ENCODE measurements at regions not wholly inside any gene's neighbourhood (a gene's known extent, or its start where the extent isn't known, plus 50 kb on each side); places are given as distances from the start of the nearest gene placed in this dataset.

DNA sequence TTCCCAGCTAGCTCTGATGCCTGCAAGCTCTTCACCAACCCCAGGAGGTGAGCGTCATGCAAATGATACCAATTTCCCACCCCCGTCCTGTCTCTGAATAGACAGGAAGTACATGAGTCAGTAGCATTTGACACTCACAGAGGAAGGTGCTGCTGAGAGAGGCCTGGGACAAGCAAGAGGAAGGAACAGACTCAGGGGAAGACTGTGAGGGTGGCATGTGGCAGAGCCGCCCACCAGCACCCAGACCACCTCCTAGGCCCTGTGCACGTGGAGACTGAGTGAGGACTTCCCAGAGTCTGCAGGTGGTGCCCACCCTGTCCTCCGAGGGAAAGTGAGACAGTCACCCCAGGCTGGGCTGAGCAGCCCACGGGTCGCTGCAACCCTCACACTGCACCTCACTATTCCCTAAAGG is 199.5 kb upstream of the SFSWAP start (continued):
- TF ChIP-seq, protein P1, sequence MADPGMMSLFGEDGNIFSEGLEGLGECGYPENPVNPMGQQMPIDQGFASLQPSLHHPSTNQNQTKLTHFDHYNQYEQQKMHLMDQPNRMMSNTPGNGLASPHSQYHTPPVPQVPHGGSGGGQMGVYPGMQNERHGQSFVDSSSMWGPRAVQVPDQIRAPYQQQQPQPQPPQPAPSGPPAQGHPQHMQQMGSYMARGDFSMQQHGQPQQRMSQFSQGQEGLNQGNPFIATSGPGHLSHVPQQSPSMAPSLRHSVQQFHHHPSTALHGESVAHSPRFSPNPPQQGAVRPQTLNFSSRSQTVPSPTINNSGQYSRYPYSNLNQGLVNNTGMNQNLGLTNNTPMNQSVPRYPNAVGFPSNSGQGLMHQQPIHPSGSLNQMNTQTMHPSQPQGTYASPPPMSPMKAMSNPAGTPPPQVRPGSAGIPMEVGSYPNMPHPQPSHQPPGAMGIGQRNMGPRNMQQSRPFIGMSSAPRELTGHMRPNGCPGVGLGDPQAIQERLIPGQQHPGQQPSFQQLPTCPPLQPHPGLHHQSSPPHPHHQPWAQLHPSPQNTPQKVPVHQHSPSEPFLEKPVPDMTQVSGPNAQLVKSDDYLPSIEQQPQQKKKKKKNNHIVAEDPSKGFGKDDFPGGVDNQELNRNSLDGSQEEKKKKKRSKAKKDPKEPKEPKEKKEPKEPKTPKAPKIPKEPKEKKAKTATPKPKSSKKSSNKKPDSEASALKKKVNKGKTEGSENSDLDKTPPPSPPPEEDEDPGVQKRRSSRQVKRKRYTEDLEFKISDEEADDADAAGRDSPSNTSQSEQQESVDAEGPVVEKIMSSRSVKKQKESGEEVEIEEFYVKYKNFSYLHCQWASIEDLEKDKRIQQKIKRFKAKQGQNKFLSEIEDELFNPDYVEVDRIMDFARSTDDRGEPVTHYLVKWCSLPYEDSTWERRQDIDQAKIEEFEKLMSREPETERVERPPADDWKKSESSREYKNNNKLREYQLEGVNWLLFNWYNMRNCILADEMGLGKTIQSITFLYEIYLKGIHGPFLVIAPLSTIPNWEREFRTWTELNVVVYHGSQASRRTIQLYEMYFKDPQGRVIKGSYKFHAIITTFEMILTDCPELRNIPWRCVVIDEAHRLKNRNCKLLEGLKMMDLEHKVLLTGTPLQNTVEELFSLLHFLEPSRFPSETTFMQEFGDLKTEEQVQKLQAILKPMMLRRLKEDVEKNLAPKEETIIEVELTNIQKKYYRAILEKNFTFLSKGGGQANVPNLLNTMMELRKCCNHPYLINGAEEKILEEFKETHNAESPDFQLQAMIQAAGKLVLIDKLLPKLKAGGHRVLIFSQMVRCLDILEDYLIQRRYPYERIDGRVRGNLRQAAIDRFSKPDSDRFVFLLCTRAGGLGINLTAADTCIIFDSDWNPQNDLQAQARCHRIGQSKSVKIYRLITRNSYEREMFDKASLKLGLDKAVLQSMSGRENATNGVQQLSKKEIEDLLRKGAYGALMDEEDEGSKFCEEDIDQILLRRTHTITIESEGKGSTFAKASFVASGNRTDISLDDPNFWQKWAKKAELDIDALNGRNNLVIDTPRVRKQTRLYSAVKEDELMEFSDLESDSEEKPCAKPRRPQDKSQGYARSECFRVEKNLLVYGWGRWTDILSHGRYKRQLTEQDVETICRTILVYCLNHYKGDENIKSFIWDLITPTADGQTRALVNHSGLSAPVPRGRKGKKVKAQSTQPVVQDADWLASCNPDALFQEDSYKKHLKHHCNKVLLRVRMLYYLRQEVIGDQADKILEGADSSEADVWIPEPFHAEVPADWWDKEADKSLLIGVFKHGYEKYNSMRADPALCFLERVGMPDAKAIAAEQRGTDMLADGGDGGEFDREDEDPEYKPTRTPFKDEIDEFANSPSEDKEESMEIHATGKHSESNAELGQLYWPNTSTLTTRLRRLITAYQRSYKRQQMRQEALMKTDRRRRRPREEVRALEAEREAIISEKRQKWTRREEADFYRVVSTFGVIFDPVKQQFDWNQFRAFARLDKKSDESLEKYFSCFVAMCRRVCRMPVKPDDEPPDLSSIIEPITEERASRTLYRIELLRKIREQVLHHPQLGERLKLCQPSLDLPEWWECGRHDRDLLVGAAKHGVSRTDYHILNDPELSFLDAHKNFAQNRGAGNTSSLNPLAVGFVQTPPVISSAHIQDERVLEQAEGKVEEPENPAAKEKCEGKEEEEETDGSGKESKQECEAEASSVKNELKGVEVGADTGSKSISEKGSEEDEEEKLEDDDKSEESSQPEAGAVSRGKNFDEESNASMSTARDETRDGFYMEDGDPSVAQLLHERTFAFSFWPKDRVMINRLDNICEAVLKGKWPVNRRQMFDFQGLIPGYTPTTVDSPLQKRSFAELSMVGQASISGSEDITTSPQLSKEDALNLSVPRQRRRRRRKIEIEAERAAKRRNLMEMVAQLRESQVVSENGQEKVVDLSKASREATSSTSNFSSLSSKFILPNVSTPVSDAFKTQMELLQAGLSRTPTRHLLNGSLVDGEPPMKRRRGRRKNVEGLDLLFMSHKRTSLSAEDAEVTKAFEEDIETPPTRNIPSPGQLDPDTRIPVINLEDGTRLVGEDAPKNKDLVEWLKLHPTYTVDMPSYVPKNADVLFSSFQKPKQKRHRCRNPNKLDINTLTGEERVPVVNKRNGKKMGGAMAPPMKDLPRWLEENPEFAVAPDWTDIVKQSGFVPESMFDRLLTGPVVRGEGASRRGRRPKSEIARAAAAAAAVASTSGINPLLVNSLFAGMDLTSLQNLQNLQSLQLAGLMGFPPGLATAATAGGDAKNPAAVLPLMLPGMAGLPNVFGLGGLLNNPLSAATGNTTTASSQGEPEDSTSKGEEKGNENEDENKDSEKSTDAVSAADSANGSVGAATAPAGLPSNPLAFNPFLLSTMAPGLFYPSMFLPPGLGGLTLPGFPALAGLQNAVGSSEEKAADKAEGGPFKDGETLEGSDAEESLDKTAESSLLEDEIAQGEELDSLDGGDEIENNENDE (IDR thresholded peaks at IDR 0.05; ENCODE audit: insufficient replicate concordance, low read length), result no peak
- TF ChIP-seq CEBPB (IDR thresholded peaks at IDR 0.05; ENCODE audit: low read depth, low read length) (no peak), HDAC2 (IDR thresholded peaks at IDR 0.05; ENCODE audit: borderline replicate concordance in 1 of 2, low read depth in 2 of 2, low read length in 2 of 2) (no peak), SP4 (IDR thresholded peaks at IDR 0.05; ENCODE audit: low read length) (no peak), KDM1A (IDR thresholded peaks at IDR 0.05; ENCODE audit: borderline replicate concordance, low read length) (no peak), JUN (IDR thresholded peaks at IDR 0.05; ENCODE audit: low read depth, low read length) (no peak)
- TF ChIP-seq, protein P2, sequence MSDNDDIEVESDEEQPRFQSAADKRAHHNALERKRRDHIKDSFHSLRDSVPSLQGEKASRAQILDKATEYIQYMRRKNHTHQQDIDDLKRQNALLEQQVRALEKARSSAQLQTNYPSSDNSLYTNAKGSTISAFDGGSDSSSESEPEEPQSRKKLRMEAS (IDR thresholded peaks at IDR 0.05), result no peak

Measured in H1 (cell line).